ENCODE measurements at regions not wholly inside any gene's neighbourhood (a gene's known extent, or its start where the extent isn't known, plus 50 kb on each side); places are given as distances from the start of the nearest gene placed in this dataset.

- no peak overlapping the region for H3K27ac Mint-ChIP-seq
- DNase-seq (no peak), ATAC-seq (ENCODE audit: poor library complexity) (no peak)
- Histone ChIP-seq H3K9me3 (ENCODE audit: control insufficient read depth in 1 of 2, insufficient read depth in 1 of 2, low read length in 2 of 2) (no peaks in the 10 kb centered on the region), H3K36me3 (ENCODE audit: insufficient read depth, low read length) (no peaks in the 10 kb centered on the region), H3K27me3 (ENCODE audit: control insufficient read depth in 1 of 2, insufficient read depth in 2 of 2, low read length in 2 of 2) (no peaks in the 10 kb centered on the region), H3K4me3 (ENCODE audit: low read length) (no peak overlapping the region), H3K27ac (ENCODE audit: low read depth in 1 of 2, low read length in 2 of 2) (no peak overlapping the region), H3K4me1 (ENCODE audit: insufficient read depth, low read length) (no peaks in the 10 kb centered on the region)
- H3K9me3 Mint-ChIP-seq = no peaks in the 10 kb centered on the region
- no peak overlapping the region for H3K4me3 Mint-ChIP-seq
- POLR2A ChIA-PET = no interaction called here
- CTCF ChIA-PET = no interaction called here
- intact Hi-C loops (cut with DNase I, micrococcal nuclease) = loop anchor here in 1 of 2 experiments (10.0 kb wide), 1 partner anchor 1732 kb away; no protein-coding TSS in a partner anchor
- TF ChIP-seq CTCF (IDR thresholded peaks at IDR 0.05) = no peak
- H3K36me3 Mint-ChIP-seq (ENCODE audit: low read depth) = no peaks in the 10 kb centered on the region
- no peaks in the 10 kb centered on the region for H3K4me1 Mint-ChIP-seq (ENCODE audit: low read depth)
- H3K27me3 Mint-ChIP-seq = no peaks in the 10 kb centered on the region
These were observed 364.8 kb upstream of the SNX7 start for GRCh38 chr1:98296681-98297080.

- DNase-seq = no peak
- no peaks in the 10 kb centered on the region for H3K4me1 ChIP-seq (ENCODE audit: insufficient read depth, low read length)
- H3K36me3 Mint-ChIP-seq (ENCODE audit: low read depth) = no peaks in the 10 kb centered on the region
- no peak for ATAC-seq (ENCODE audit: poor library complexity)
- H3K4me3 ChIP-seq (ENCODE audit: low read length) = no peak overlapping the region
- CTCF ChIA-PET = no interaction called here
- intact Hi-C loops (cut with DNase I, micrococcal nuclease) = loop anchor here in 1 of 2 experiments (10.0 kb wide), 1 partner anchor 1729 kb away; no protein-coding TSS in a partner anchor
- H3K9me3 ChIP-seq (ENCODE audit: control insufficient read depth in 1 of 2, insufficient read depth in 1 of 2, low read length in 2 of 2) = no peaks in the 10 kb centered on the region
- no peak overlapping the region for H3K27ac ChIP-seq (ENCODE audit: low read depth in 1 of 2, low read length in 2 of 2)
- H3K27ac Mint-ChIP-seq = no peak overlapping the region
- no peaks in the 10 kb centered on the region for H3K27me3 Mint-ChIP-seq
- POLR2A ChIA-PET = no interaction called here
- no peak for TF ChIP-seq CTCF (IDR thresholded peaks at IDR 0.05)
- no peak overlapping the region for H3K4me3 Mint-ChIP-seq
- H3K27me3 ChIP-seq (ENCODE audit: control insufficient read depth in 1 of 2, insufficient read depth in 2 of 2, low read length in 2 of 2) = no peaks in the 10 kb centered on the region
- no peaks in the 10 kb centered on the region for H3K36me3 ChIP-seq (ENCODE audit: insufficient read depth, low read length)
- H3K9me3 Mint-ChIP-seq = peaks cover 3% of the 10 kb centered on the region
- no peaks in the 10 kb centered on the region for H3K4me1 Mint-ChIP-seq (ENCODE audit: low read depth)
These were observed 367.4 kb upstream of the SNX7 start for GRCh38 chr1:98294127-98294526.

- ChIA-PET CTCF (no interaction called here), POLR2A (no interaction called here)
- H3K27ac Mint-ChIP-seq = no peak overlapping the region
- DNase-seq (no peak), ATAC-seq (ENCODE audit: poor library complexity) (no peak)
- H3K27me3 Mint-ChIP-seq = no peaks in the 10 kb centered on the region
- H3K9me3 Mint-ChIP-seq = peaks cover 3% of the 10 kb centered on the region
- H3K36me3 ChIP-seq (ENCODE audit: insufficient read depth, low read length) = no peaks in the 10 kb centered on the region
- H3K27me3 ChIP-seq (ENCODE audit: control insufficient read depth in 1 of 2, insufficient read depth in 2 of 2, low read length in 2 of 2) = no peaks in the 10 kb centered on the region
- H3K36me3 Mint-ChIP-seq (ENCODE audit: low read depth) = no peaks in the 10 kb centered on the region
- no peaks in the 10 kb centered on the region for H3K4me1 Mint-ChIP-seq (ENCODE audit: low read depth)
- no peaks in the 10 kb centered on the region for H3K4me1 ChIP-seq (ENCODE audit: insufficient read depth, low read length)
- no peak overlapping the region for H3K4me3 Mint-ChIP-seq
- H3K9me3 ChIP-seq (ENCODE audit: control insufficient read depth in 1 of 2, insufficient read depth in 1 of 2, low read length in 2 of 2) = no peaks in the 10 kb centered on the region
- H3K4me3 ChIP-seq (ENCODE audit: low read length) = no peak overlapping the region
- intact Hi-C loops (cut with DNase I, micrococcal nuclease) = loop anchor here in 1 of 2 experiments (10.0 kb wide), 1 partner anchor 1728 kb away; no protein-coding TSS in a partner anchor
- no peak overlapping the region for H3K27ac ChIP-seq (ENCODE audit: low read depth in 1 of 2, low read length in 2 of 2)
- TF ChIP-seq CTCF (IDR thresholded peaks at IDR 0.05) = no peak
These were observed 368.5 kb upstream of the SNX7 start for GRCh38 chr1:98292994-98293393.

All from CD4-positive, alpha-beta T cell (primary cell).